Common myeloid progenitor, CD34-positive (primary cell): ENCODE measurements at regions not wholly inside any gene's neighbourhood (a gene's known extent, or its start where the extent isn't known, plus 50 kb on each side); places are given as distances from the start of the nearest gene placed in this dataset.
A peak's percentile ranks its signal among the peaks of the same experiment; 100 is the strongest.

Source experiments
- CTCF ChIA-PET: fragments of 350-600 bp; sonication (Branson Sonifier 250); formaldehyde crosslinking; loops from one replicate; lab custom pipeline; 2021; ENCODE audit warnings: antibody characterized with exemption; lab: Charles Lee
- POLR2A ChIA-PET: fragments of 350-600 bp; sonication (Branson Sonifier 250); formaldehyde crosslinking; loops from one replicate; lab custom pipeline; 2021; ENCODE audit warnings: antibody characterized with exemption; lab: Charles Lee
- DNase-seq, 3 donors: peaks; one replicate each; pipeline versions ENCODE4 v3.0.0 to v3.0.0-alpha.2; 2013
- H3K27ac ChIP-seq, 2 experiments: 1 replicate in 1 of 2; 2 replicates in 1 of 2; pipeline ENCODE4 v1.7.0; 2013; ENCODE audit warnings: inconsistent platforms in 2 of 2, low read length in 2 of 2, mild to moderate bottlenecking in 2 of 2, low read depth in 1 of 2, moderate library complexity in 1 of 2; ENCODE audit not compliant: severe bottlenecking in 2 of 2, insufficient read depth in 1 of 2, poor library complexity in 1 of 2
- H3K27me3 ChIP-seq, 5 experiments: replicated peaks in 2 of 5; 1 replicate in 3 of 5; 2 replicates in 2 of 5; pipeline versions ENCODE4 v1.6.1 to v1.7.0; 2013; ENCODE audit warnings: low read length in 4 of 5, mild to moderate bottlenecking in 2 of 5, moderate library complexity in 2 of 5, inconsistent platforms in 1 of 5; ENCODE audit not compliant: insufficient read depth in 5 of 5, control insufficient read depth in 4 of 5
- H3K36me3 ChIP-seq, 4 experiments: 1 replicate in 2 of 4; 2 replicates in 2 of 4; pipeline versions ENCODE4 v1.6.1 to v1.7.0; 2013; ENCODE audit warnings: low read length in 3 of 4, control low read depth in 1 of 4, mild to moderate bottlenecking in 1 of 4; ENCODE audit not compliant: control insufficient read depth in 4 of 4, insufficient read depth in 4 of 4
- H3K4me1 ChIP-seq, 4 experiments: 1 replicate in 3 of 4; 2 replicates in 1 of 4; pipeline versions ENCODE4 v1.6.1 to v1.7.1; 2013; ENCODE audit warnings: low read length in 3 of 4, mild to moderate bottlenecking in 3 of 4, control low read depth in 1 of 4, inconsistent platforms in 1 of 4, moderate library complexity in 1 of 4; ENCODE audit not compliant: control insufficient read depth in 4 of 4, insufficient read depth in 4 of 4; ENCODE audit errors: control extremely low read depth in 1 of 4
- H3K4me3 ChIP-seq, 7 experiments: 1 replicate in 4 of 7; 2 replicates in 3 of 7; pipeline versions ENCODE4 v1.5.1 to v1.7.0; 2013; ENCODE audit warnings: mild to moderate bottlenecking in 7 of 7, low read length in 6 of 7, moderate library complexity in 6 of 7, inconsistent platforms in 2 of 7, low read depth in 2 of 7, control low read depth in 1 of 7; ENCODE audit not compliant: insufficient read depth in 4 of 7, control insufficient read depth in 1 of 7; ENCODE audit errors: extremely low read depth in 1 of 7
- H3K9me3 ChIP-seq, 5 experiments: 1 replicate in 4 of 5; 2 replicates in 1 of 5; pipeline versions ENCODE4 v1.6.1 to v1.7.1; 2013; ENCODE audit warnings: low read length in 4 of 5, mild to moderate bottlenecking in 2 of 5, inconsistent platforms in 1 of 5, low read depth in 1 of 5, moderate library complexity in 1 of 5; ENCODE audit not compliant: control insufficient read depth in 4 of 5, insufficient read depth in 2 of 5; ENCODE audit errors: control extremely low read depth in 1 of 5
- WGBS: methylation state at CpG from one replicate; pipeline ENCODE4 v1.1.5; 2013; ENCODE audit not compliant: insufficient coverage; 5-methylcytosine and 5-hydroxymethylcytosine counted together

- H3K27ac ChIP-seq, result no peak overlapping the region
- ChIA-PET CTCF (no interaction called here), POLR2A (no interaction called here)
- DNase-seq, result no peak
- no peak overlapping the region for H3K4me3 ChIP-seq
- H3K4me1 ChIP-seq, result peaks cover 0 to 35% (median 13%) of the 10 kb centered on the region in 4 experiments
- WGBS, result 100% methylated on average over 2 of the region's 2 CpGs
- H3K36me3 ChIP-seq, result no peaks in the 10 kb centered on the region
- H3K27me3 ChIP-seq, result no peaks in the 10 kb centered on the region
- H3K9me3 ChIP-seq, result no peaks in the 10 kb centered on the region
Measured at GRCh38 chr20:24340933-24341332, 128.5 kb upstream of the SYNDIG1 start.

DNA sequence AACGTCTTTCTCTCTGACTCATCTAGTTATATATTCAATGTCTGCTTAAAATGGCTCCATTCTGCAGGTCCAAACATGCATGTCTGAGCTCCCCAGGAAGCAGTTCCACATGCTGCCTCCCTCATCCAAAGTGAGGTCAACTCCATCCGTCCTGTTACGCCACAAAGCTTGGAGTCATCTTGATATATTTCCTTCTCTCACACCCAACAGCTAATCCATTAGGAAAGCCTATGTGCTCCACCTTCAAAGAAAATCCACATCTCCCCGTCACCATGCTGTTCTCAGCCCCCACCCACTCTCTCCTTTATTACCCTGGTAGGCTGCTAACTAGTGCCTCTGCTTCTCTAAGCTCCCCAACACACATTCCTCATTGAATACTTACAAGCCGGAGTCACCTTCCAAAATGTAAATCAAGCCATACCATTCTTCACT, 130.2 kb upstream of the SYNDIG1 start:
- Histone ChIP-seq H3K36me3 (no peaks in the 10 kb centered on the region), H3K9me3 (no peaks in the 10 kb centered on the region), H3K27ac (no peak overlapping the region), H3K4me3 (no peak overlapping the region), H3K4me1 (peaks cover 0 to 39% (median 13%) of the 10 kb centered on the region in 4 experiments), H3K27me3 (no peaks in the 10 kb centered on the region)
- ChIA-PET CTCF (interaction anchor here (1.3 kb wide), 1 partner anchor 10 kb away, joined by 3 read pairs; no protein-coding TSS in a partner anchor), POLR2A (no interaction called here)
- DNase-seq, result no peak
- WGBS, result 88% methylated on average over 5 of the region's 5 CpGs

- CTCF ChIA-PET, result no interaction called here
- Histone ChIP-seq H3K4me3 (peak overlapping the region in 1 of 7 experiments; percentile 10), H3K27me3 (no peaks in the 10 kb centered on the region), H3K36me3 (no peaks in the 10 kb centered on the region), H3K4me1 (peaks cover 0 to 39% (median 13%) of the 10 kb centered on the region in 4 experiments), H3K9me3 (no peaks in the 10 kb centered on the region), H3K27ac (peak overlapping the region in 1 of 2 experiments; percentile 30)
- DNase-seq, result no peak
- 89% methylated on average over 4 of the region's 5 CpGs for WGBS
- POLR2A ChIA-PET, result no interaction called here
Measured at GRCh38 chr20:24337551-24337950, 131.9 kb upstream of the SYNDIG1 start.

GRCh38 chr20:24337069-24337468, 132.4 kb upstream of the SYNDIG1 start:
- WGBS, result 3% methylated on average over 4 of the region's 4 CpGs
- peak overlapping the region in 1 of 7 experiments; percentile 10 for H3K4me3 ChIP-seq
- CTCF ChIA-PET, result no interaction called here

GRCh38 chr20:24334830-24335229, 134.6 kb upstream of the SYNDIG1 start:
- CTCF ChIA-PET, result no interaction called here
- Histone ChIP-seq H3K36me3 (no peaks in the 10 kb centered on the region), H3K27me3 (no peaks in the 10 kb centered on the region), H3K27ac (no peak overlapping the region), H3K4me1 (peaks cover 0 to 39% (median 13%) of the 10 kb centered on the region in 4 experiments), H3K4me3 (no peak overlapping the region), H3K9me3 (no peaks in the 10 kb centered on the region)
- DNase-seq, result no peak
- 100% methylated on average over 2 of the region's 2 CpGs for WGBS
- POLR2A ChIA-PET, result no interaction called here

More at GRCh38 chr20:24337069-24337468, 132.4 kb upstream of the SYNDIG1 start:
- H3K9me3 ChIP-seq, result no peaks in the 10 kb centered on the region
- H3K27me3 ChIP-seq, result no peaks in the 10 kb centered on the region
- POLR2A ChIA-PET, result no interaction called here
- peaks cover 0 to 39% (median 13%) of the 10 kb centered on the region in 4 experiments for H3K4me1 ChIP-seq
- H3K36me3 ChIP-seq, result no peaks in the 10 kb centered on the region
- peak overlapping the region in 1 of 2 experiments; percentile 30 for H3K27ac ChIP-seq
- peak; percentile 30 to 72 (median 61) for DNase-seq

DNA sequence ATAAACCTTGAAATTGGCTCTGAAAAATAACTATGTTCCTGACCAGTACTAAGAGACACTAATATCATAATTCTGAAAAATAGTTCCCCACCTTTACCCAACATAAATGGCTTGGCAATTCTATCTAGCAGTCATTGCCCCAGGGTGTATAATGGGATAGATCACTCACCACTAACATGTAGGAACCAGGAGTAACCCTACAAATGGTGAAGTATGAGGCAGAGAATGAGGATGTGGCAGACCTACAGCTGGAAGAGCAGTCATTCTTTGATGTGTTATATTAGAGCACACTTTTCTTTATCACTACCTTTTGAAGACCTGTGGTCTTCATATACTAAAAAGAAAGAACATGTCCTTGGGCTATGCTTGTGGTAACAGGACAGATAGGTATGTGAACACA, 136.5 kb upstream of the SYNDIG1 start:
- Histone ChIP-seq H3K27me3 (no peaks in the 10 kb centered on the region), H3K27ac (no peak overlapping the region), H3K4me1 (peaks cover 0 to 24% (median 13%) of the 10 kb centered on the region in 4 experiments), H3K4me3 (no peak overlapping the region), H3K9me3 (no peaks in the 10 kb centered on the region), H3K36me3 (no peaks in the 10 kb centered on the region)
- CTCF ChIA-PET, result no interaction called here
- no peak for DNase-seq
- POLR2A ChIA-PET, result no interaction called here

DNA sequence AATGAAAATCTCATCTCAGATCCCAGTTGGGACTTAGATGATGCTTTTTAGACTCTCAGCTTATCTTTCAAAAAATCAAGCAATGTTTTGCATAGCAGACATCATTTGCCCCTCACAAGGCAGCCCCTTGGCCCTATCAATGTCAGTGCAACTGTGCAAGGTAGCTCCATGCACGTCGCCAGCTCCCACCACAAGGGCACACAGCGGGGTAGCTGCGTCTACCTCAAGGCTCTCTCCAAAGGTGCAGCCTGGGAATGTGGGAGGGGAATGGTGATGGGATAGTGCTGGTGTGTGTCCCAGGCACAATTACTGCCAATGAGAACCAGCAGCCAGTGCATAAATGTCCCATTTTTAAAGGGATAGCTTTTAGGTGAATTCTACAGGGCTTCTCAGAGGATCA, 137.5 kb upstream of the SYNDIG1 start:
- no peaks in the 10 kb centered on the region for H3K9me3 ChIP-seq
- no peak for DNase-seq
- H3K4me1 ChIP-seq, result peaks cover 0 to 14% (median 4%) of the 10 kb centered on the region in 4 experiments
- WGBS, result no CpG with 5 or more reads among the region's 4 CpGs
- no peaks in the 10 kb centered on the region for H3K27me3 ChIP-seq
- H3K36me3 ChIP-seq, result no peaks in the 10 kb centered on the region
- ChIA-PET POLR2A (no interaction called here), CTCF (interaction anchor here (1.0 kb wide), 1 partner anchor 17 kb away, joined by 3 read pairs; no protein-coding TSS in a partner anchor)
- no peak overlapping the region for H3K27ac ChIP-seq
- H3K4me3 ChIP-seq, result no peak overlapping the region
